ENCODE measurements at regions not wholly inside any gene's neighbourhood (a gene's known extent, or its start where the extent isn't known, plus 50 kb on each side); places are given as distances from the start of the nearest gene placed in this dataset.
A peak's percentile ranks its signal among the peaks of the same experiment; 100 is the strongest.

DNA sequence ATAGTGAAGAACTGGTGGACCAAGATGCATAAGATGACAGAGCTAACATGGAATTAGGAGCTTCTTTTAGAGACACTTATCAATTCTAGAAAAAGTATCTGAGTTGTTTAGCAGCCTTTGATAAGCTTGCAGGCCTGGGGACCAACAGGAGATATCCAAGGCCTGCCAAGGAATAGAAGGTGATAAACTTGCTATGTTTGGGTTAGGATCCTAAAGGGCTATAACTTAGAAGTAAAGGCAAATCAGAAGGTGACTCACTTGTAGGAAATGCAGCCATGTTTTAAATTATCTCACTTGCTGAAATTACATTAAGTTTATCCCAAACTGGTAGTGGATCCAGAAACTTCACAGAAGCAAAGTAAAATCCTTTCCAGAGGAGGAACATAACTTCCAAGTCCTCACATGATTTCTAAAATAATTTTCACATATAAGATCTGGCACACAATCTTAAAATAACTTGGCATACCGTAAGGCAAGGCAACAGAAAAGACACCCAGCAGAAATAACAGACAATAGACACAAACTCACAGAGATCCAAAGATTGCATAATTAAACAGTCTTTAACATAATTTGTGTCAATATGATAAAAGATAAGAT is 69.6 kb upstream of the TEAD1 start:
- H3K23me2 ChIP-seq (ENCODE audit: insufficient read length, low read depth, low read length, poor library complexity, severe bottlenecking), result no peaks in the 10 kb centered on the region
- H2BK12ac ChIP-seq (ENCODE audit: insufficient read length, low read depth, low read length), result no peak overlapping the region
- H2BK15ac ChIP-seq (ENCODE audit: low read depth, low read length), result no peak overlapping the region
- H3K4me1 Mint-ChIP-seq, result peaks cover 0 to 6% of the 10 kb centered on the region in 2 experiments; a peak in 3 of 4 replicates
- H3K9me3 Mint-ChIP-seq, result peaks cover 5 to 6% of the 10 kb centered on the region in 2 experiments; a peak in 3 of 5 replicates
- TF ChIP-seq, protein P1, sequence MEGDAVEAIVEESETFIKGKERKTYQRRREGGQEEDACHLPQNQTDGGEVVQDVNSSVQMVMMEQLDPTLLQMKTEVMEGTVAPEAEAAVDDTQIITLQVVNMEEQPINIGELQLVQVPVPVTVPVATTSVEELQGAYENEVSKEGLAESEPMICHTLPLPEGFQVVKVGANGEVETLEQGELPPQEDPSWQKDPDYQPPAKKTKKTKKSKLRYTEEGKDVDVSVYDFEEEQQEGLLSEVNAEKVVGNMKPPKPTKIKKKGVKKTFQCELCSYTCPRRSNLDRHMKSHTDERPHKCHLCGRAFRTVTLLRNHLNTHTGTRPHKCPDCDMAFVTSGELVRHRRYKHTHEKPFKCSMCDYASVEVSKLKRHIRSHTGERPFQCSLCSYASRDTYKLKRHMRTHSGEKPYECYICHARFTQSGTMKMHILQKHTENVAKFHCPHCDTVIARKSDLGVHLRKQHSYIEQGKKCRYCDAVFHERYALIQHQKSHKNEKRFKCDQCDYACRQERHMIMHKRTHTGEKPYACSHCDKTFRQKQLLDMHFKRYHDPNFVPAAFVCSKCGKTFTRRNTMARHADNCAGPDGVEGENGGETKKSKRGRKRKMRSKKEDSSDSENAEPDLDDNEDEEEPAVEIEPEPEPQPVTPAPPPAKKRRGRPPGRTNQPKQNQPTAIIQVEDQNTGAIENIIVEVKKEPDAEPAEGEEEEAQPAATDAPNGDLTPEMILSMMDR (conservative IDR thresholded peaks at IDR 0.05), result no peak
- no peak overlapping the region for H3K27ac ChIP-seq (ENCODE audit: insufficient read length, low read depth, low read length)
- no peak overlapping the region for H3K23ac ChIP-seq (ENCODE audit: insufficient read length, low read depth, low read length)
- no peak overlapping the region for H3K4me3 Mint-ChIP-seq
- no peak overlapping the region for H2AK5ac ChIP-seq (ENCODE audit: insufficient read length, low read length)
- no peak overlapping the region for H3K9ac ChIP-seq (ENCODE audit: extremely low read depth, insufficient read length, low read length)
- H4K8ac ChIP-seq (replicated peaks; ENCODE audit: insufficient read length, low read depth, low read length), result no peak overlapping the region
- H3T11ph ChIP-seq (ENCODE audit: low read length), result no peak overlapping the region
- no peaks in the 10 kb centered on the region for H3K79me1 ChIP-seq (ENCODE audit: insufficient read depth, low read depth, low read length, poor library complexity, severe bottlenecking)
- H3K4ac ChIP-seq (ENCODE audit: low read depth, low read length), result no peak overlapping the region
- H3K14ac ChIP-seq (ENCODE audit: insufficient read depth, low read length), result no peak overlapping the region
- no peak overlapping the region for H3K18ac ChIP-seq (ENCODE audit: insufficient read length, low read depth, low read length)
- no CpG with 5 or more reads among the region's 1 CpG for WGBS (ENCODE audit: extremely low coverage, insufficient read length, low lambda C conversion rate)
- DNase-seq, result no peak
- H4K20me1 ChIP-seq (ENCODE audit: control insufficient read depth, insufficient read depth, insufficient read length), result no peaks in the 10 kb centered on the region
- H3K27me3 Mint-ChIP-seq (ENCODE audit: low read depth), result peaks cover 2% of the 10 kb centered on the region; the same call in 1 of the 2 replicates
- no peak overlapping the region for H2BK5ac ChIP-seq (ENCODE audit: insufficient read length, low read length)
- no peak overlapping the region for H2AFZ ChIP-seq (ENCODE audit: low read length)
- H2BK20ac ChIP-seq (ENCODE audit: low read depth, low read length, poor library complexity, severe bottlenecking), result no peak overlapping the region
- no peak overlapping the region for H3K56ac ChIP-seq (ENCODE audit: insufficient read length, low read depth, low read length)
- no peak overlapping the region for H4K91ac ChIP-seq (ENCODE audit: insufficient read length, low read depth, low read length)
- no peaks in the 10 kb centered on the region for H3K4me1 ChIP-seq (ENCODE audit: insufficient read depth, low read length)
- H3K27me3 ChIP-seq (ENCODE audit: insufficient read depth, low read length), result no peaks in the 10 kb centered on the region
- no peaks in the 10 kb centered on the region; a peak in 1 of 7 replicates for H3K36me3 Mint-ChIP-seq (ENCODE audit: insufficient read depth in 1 of 3, low read depth in 3 of 3)
- H2BK120ac ChIP-seq (ENCODE audit: low read depth, low read length, poor library complexity, severe bottlenecking), result no peak overlapping the region
- no peaks in the 10 kb centered on the region for H3K79me2 ChIP-seq (ENCODE audit: insufficient read depth, low read length)
- H4K5ac ChIP-seq (ENCODE audit: insufficient read length, low read depth, low read length), result no peak overlapping the region
- no peaks in the 10 kb centered on the region for H3K9me3 ChIP-seq (ENCODE audit: control insufficient read depth, low read depth, low read length)
- peak overlapping the region in 1 of 3 experiments; percentile 50; a peak in 1 of 7 replicates for H3K27ac Mint-ChIP-seq
- H3K4me2 ChIP-seq (ENCODE audit: insufficient read depth, insufficient read length, low read length), result no peak overlapping the region

Measured in H9 (cell line).